ENCODE measurements at regions not wholly inside any gene's neighbourhood (a gene's known extent, or its start where the extent isn't known, plus 50 kb on each side); places are given as distances from the start of the nearest gene placed in this dataset.
"Not testable (repeated sequence)": the region's sequence is repeated elsewhere in the genome, so short reads cannot be mapped to it uniquely, and the experiment has no call there.

DNA sequence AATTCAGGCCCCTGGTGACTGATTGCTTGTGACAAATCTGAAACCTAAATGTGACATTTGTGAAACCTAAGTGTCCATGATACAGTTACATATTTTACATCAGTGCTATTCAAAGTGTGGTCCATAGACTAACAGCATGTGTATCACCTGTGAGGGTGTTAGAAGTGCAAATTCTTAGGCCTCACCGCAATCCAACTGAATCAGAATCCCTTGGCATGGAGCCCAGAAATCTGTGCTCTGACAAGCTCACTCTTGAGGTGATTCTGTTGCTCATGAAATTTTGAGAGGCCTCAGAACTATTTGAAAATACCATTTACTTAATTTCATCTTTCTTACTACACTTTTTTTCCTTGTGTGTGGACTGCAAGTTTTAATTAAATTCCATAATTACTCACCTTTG is 587.9 kb downstream of the ADGRL2 start:
- no peak for DNase-seq

DNA sequence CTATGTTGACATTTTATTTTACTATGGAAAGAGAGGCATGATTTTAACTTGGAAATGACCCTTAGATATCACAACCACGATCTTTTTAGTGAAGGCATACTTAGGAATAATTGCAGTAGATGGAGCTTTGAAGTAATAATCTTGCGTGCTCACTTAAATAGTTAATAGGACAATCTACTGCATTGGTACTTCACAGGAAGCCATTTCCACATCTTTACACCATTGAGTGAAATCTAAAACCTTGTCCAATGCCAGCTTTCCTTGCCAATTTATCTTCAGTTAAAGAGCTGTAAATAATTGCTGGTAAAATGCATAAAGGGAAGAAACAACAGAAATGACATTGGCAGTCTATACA is 586.3 kb downstream of the ADGRL2 start:
- DNase-seq, result no peak

DNA sequence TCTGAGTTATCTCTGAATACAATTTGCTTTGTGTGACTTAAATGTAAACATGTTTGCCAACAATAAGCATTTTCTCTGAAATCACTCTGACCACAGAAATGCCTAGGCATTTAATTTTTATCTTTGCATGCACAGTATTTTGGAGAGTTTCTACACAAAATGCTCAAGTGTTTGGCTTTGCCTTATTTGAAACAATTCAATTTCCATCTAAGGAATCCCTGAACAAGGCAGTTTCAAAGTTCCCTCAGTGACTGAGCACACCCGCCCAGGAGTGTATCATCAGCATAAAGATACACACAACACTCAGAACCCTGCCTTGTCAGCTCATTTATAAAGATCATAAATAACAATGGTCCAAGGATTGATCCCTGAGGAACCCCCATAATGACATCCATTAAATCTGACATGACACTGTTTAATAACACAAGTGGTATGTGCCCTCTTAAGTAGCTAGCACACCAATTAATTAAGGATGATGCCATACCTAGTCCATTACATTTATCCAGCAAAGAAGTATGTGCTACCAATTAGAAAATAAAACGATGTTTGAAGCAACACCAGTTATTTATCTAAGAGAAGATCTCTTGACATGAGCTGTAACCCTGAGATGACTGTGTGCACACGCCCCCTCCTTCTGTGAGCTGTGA is 585.8 kb downstream of the ADGRL2 start:
- DNase-seq, result no peak

DNA sequence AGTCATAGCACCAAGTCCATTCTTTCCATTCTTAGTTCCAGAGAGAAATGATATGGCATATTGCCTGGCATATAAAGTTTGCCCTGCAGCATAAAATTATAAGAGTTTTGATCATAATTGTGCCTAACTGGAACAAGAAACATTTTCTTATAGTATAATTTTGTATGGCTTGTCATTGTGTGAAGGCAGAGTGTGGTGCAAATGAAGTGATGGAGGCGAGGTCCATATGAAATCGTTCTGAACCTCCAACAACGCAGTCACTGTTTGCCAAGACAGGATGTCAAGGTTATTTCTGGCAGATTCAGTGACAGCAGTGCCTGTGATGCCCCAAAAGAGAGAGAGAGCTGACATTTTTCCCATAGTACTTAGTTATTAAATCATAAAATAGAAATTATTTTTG is 584.0 kb downstream of the ADGRL2 start:
- no peak for DNase-seq

DNA sequence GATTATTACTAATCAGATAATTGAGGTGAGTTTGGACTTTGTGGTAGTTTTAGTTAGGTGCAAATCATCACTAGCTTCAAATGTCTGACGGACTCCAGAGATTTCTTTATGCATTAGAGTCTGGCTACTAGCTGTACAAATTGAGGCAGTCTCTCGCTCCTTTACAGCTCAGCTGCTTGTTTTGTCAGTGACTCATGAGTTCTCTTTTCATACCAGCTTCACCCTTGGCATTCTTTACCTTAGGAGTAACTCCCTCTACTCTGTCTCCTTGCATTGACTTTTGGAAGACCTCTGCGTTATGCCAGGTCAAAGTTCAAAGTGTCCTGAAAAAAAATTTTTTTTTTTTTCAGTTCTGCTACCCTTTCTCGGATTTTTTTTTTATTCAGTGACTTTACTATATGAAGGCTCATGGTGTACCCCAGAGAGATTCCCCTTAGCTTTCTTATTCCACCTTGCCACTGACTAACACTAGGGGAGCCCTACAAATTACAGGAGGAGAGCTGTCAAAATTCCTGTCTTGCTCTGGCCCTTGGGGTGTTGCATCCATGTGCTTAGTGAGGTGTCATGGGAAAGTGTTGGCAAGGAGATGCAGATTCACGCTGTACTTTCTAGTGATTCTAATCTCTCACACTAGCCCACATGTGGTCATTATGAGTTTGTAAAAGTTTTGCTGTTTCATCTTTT is 576.6 kb downstream of the ADGRL2 start:
- DNase-seq, result no peak

DNA sequence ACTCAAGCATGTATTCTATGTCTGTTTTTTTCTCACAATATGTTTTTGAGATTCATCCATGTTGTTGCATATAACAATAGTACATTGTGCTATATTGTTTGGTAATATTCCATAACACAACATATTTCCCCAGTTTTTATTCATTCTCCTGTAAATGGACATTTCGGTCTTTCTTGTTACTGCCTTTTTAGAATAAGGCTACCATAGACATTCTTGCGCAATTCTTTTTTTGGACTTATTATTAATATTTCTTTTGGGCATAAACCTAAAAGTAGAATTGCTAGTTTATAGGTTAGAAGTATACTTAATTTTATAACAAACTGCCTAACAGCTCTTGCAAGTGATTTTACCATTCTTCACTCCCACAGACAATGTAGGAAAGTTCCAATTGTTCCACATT is 573.0 kb downstream of the ADGRL2 start:
- DNase-seq, result no peak

DNA sequence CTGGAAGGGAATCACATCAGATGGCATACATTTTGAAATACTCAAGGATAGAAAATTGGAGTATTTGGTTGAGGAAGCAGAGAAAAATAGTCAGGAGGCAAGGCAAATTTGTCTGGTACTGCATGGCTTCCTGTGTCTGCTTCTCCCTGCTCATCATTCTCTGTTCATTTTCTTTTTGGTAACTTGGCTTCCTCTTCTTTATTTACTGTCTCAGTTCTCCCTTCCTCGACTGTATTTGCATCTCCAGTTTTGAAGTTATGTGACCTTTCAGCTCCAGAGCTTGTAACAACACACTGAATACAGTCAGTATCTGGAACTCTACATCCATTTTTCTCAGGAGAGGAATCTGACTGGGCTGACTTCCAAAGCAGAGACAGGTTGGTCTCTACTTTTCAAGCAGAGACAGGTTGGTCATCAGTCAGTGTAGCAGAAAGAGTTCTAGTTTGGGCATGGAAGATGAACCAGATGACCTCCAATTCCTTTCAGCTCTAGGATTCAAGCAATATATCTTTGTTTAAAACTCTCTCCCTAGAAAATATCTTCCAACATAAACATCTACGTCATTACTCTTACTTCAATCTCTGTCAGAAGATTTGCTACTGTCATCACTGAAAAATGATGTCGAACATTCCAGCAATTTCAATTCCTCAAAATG is 571.2 kb downstream of the ADGRL2 start:
- no peak for DNase-seq

DNA sequence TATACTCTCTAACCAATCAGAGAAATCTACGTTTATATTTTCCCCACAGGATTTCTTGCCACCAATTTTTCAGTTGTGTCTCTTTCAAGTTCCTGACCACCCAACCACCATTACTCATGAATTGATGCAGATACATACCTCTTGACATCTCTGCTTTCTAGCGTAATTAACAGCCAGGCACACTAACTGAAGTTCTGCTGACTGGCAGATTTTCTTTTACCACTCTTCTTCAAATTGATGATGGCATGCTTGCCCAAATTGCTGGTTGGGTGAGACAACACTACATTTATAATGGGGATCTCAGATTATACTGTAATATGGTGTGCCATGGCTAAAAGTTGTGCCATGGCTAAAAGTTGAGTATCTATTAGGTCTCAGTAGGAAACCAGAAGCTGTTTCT is 566.7 kb downstream of the ADGRL2 start:
- DNase-seq, result no peak

DNA sequence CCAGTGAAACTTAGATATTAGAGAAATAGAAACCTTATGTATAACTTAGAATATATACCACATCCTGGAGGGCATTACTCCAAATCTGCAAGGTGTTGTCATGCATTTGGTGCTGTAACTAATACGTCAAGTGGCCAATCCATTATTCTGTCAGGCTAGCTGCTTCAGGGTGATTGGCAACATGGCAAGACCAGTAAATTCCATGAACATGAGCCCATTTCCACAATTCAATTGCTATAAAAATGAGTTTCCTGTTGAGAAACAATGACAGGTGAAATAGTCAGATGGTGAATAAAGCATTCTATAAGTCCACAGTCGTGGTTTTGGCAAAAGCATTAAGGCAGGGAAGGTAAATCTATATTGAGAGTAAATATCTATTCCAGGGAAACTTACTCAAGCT is 566.0 kb downstream of the ADGRL2 start:
- DNase-seq, result no peak

DNA sequence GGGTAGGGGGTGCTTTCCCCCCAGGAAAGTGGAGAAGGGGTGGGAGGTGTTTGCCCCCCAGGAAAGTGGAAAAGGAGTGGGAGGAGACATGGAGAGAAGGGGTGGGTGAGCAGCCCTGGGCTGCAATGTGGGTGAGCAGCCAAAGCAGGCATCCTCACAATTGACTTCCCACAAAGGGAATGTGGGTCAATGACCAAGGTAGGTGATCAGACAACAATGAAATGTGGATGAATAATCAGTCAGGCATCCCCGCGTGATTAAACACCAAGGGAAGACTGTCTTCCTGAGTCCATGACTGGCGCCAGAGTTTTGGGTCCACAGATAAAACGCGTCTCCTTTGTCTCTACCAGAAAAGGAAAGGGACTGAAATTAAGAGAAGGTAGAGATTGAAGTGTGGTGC is 558.8 kb downstream of the ADGRL2 start:
- DNase-seq, result not testable (repeated sequence)

DNA sequence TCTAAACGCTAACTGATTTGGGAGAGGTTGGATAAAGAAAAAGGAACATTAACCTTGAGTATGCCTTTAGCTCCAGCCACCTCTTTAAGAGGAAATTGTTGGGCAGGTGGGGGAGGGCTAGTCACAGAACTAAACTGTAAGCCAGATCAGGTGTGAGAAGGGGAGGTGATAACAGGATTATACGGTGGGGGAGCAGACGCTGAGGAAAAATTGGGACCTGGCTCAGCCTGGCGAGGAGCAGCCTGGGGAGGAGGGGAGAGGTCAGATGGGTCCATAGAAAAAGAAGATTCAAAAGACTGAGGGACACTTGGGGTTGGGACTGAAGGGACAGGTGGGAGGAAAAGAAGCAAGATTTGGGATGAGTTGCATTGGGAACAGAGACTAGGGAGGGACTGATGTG is 558.0 kb downstream of the ADGRL2 start:
- not testable (repeated sequence) for DNase-seq

DNA sequence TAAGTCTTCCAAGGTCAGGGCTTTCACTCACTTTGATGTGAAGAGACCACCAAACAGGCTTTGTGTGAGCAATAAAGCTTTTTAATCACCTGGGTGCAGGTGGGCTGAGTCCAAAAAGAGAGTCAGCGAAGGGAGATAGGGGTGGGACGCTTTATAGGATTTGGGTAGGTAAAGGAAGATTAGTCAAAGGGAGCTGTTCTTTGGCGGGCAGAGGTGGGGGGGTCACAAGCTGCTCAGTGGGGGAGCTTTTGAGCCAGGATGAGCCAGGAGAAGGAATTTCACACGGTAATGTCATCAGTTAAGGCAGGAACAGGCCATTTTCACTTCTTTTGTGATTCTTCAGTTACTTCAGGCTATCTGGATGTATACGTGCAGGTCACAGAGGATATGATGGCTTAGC is 553.8 kb downstream of the ADGRL2 start:
- not testable (repeated sequence) for DNase-seq

DNA sequence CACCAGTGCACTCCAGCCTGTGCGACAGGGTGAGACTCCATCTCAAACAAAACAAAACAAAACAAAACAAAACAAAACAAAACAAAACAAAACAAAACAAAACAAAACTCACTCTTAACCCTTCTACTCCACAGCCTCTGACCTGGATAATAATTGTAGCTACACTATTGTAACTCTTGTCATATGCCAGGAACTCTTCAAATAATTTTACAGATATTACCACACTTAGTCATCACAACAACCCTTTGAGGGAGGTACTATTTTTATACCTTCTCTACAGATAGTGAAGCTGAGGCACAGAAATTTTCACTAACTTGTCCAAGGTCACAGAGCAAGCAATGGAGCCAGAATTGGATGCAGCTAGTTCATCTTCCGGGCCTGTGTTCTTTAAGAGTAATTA is 547.8 kb downstream of the ADGRL2 start:
- DNase-seq, result no peak

DNA sequence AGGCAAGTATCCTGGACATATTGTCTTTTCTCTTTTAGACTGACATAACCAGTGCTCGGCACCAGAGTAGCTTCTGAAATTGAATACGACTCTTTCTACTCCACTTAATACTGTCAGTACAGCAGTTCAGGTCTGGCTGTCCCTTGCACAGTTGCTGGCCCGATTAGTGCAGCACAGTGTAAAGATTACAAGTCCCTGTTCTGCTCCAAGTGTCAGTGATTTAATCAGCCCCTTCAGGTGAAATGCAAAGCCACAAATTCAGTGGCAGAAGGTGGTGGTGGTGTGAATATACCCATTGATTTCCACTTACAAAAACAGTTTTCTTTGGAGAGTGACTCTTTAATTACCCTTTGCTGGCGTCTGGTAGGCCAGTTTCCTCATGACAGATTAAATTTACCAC is 545.4 kb downstream of the ADGRL2 start:
- DNase-seq, result no peak

DNA sequence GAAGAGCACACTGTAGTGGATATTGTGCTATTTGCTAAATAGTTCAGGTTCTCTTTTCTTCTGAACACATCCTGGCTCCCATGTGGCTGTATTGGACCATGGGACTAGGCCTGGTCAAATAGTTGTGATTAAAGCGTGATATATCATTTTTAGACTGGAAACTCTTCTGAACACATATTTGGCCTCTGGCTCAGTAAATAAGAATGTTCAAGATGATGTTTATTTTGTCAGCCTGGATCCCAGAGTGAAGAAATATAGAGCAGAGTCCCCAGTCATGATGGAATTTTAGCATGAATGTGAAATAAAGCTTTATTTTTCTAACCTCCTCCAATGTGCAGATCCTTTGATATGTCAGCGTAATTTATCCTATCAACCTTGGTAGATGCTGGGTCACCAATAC is 542.6 kb downstream of the ADGRL2 start:
- DNase-seq, result no peak

DNA sequence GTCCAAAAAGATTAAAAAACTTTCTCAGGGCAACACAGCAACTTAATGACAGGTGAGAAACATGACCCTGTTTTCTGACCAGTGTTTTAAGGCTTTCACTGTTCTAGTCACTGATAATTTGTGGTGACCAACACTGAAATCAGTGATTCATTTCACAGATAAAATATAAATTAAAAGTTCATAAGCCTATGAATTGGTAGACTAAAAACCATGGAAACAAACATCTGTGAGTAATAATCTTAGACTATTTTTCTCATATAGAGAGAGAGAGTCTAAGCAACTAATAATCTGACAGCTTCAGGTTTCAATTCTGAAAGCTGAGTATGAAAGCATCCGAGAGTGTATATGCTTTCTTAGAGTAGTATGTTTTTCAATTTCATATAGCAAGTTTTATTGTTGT is 536.9 kb downstream of the ADGRL2 start:
- DNase-seq, result no peak

DNA sequence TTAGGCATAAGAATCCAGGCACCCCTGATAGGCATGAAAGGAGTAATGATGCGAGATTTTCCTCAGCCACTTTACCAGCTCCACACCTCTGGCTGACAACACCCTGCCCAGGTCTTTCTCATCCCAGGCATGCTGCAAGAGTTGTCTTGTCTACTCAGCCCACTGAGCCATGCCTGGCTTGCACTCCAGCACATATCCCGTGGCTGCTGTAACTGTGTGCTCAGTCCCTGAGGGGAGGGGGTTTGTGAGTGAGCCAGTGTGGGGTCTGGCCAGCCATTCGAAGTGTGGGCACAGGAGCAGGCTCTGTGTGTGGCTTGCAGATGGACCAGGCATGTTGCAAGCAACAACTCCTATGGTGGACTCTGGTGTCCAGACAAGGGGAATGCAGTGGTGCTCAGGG is 529.6 kb downstream of the ADGRL2 start:
- no peak for DNase-seq

DNA sequence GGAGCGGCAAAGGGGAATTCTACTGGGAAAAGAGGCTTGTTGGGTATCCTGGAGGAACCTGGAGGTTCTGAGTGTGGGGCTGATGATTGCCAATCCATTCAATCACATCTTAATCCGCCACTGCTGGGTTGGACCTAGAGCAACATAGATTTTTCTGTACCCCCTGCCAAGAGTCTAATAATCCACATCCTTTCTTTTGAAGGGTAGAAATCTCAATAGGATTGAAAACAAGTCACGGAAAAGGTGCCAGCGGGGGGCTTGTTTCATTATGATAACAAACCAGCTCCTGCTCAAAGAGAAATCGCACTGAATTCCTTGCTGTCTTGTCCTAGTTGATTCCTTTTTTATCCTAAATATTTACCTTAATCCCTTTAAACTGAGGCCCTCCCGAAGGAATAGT is 528.5 kb downstream of the ADGRL2 start:
- no peak for DNase-seq

DNA sequence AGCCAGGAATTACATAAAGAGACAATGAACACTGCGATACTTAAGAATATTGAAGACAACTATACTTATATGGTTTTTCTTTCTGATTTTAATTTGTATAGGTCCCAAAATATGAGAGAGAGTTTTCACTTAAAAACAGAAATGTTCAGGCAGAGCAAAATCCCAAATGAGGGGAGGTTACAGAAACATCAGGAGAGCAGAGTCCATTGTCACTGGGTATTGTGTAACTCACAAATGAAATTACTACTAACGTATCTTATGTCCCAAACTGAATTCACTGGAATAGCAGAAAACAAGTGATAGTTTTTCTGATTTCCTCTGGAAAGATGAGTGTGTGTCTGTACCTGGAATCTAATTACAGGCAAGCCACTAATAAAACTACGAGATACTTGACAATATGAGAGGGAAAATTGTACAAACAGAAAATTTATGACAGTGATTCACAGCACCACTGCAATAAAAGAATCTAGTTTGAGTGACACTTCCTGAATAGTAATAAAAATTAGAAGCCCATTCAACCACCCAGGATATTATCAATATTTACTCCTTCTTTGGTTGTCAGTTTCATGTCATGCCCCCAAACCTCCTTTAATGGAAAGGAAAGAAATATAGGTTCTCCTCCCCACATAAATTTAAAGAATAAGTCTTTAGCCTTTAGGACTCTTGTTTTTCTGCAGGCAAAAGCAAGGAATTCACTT is 522.6 kb downstream of the ADGRL2 start:
- no peak for DNase-seq

DNA sequence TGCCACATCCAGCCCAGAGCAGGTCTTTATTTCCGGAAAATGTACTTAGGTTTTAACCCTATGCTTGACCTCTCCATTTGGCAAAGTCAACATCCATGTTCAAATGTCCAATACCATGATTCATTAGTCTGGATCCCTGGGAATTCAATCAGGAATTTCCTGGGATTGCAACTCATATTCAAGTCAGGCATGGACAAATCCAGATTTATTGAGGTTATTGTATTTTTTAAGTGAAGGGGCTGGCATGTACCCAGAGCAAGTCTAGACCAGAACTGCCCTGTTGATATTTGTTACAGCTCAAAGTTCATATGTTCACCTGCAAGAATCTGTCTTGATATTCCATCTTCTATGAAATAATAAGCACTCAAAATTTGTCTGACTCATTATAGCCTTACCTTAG is 521.1 kb downstream of the ADGRL2 start:
- DNase-seq, result no peak

DNA sequence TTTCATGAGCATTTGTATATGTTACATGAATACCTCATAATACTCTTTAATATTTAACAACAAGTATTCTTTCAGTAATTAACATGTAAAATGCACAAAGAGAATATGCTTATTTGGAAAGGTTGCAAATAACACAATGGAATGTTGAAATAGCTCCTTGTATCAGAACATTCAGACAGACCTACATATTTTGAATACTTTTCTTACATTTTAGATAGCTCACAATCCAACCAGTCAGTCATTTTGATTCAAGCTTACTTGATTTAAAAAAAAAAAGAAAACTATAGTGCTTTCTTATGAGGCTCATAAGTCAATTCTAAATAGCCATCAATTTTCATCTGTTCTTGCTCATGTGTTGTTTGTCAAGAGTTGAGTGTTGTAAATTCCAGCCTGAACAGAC is 518.8 kb downstream of the ADGRL2 start:
- DNase-seq, result no peak

DNA sequence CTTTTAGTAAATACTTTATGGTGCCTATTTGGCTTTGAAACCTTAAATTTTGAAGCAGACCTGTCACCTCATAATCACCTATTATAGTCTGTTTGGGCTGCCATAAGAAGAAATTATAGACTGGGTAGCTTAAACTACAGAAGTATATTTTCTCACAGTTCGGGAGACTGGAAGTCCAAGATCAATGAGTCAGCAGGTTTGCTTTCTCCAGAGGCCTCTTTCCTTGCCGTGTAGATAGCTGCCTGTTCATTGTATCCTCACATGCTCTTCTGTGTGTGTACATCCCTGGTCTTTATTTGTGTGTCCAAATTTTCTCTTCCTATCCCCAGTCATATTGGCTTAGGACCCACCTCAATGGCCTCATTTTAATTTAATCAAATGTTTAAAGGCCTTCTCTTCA is 518.2 kb downstream of the ADGRL2 start:
- DNase-seq, result no peak

DNA sequence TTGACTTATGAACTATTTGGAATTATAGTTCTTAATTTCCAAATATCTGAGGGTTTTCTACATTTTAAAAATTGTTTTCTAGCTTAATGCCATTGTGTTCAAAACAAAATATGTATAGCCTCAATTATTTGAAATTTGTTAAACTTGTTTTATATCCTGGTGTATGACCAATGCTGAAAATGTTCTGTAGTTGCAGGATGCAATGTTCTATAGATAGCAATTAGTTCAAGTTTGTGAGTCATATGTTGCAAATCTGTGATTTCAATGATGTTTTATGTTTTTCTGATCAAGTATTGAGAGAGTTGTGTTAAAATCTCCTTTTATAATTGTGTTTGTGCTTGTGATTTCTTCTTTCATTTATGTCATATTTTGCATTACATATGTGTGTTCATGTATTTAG is 517.5 kb downstream of the ADGRL2 start:
- no peak for DNase-seq

DNA sequence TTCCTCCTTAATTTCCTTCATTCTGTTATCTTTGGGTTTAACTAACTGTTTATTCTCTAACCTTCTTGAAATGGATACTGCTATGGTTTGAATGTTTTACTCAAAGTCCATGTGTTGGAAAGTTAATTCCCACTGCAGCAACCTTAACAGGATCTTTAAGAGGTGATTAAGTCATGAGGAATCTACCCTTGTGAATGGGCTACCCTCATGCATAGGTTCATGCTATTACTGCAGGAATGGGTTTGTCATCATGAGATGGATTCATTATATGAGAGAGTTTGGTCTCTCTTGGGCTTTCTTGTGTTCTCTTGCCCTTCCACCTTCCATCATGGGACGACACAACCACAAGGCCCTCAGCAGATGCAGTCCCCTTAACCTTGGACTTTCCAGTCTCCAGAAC is 516.9 kb downstream of the ADGRL2 start:
- DNase-seq, result no peak

Measured in MV-4-11 (cell line).